GM21717 (cell line): ENCODE measurements at regions not wholly inside any gene's neighbourhood (a gene's known extent, or its start where the extent isn't known, plus 50 kb on each side); places are given as distances from the start of the nearest gene placed in this dataset.

Source experiments
- ATAC-seq: cut with Tn5 transposase; IDR thresholded peaks from one replicate; pipeline ENCODE4 v1.9.1; 2021; ENCODE audit warnings: mild to moderate bottlenecking, moderate library complexity; ENCODE audit not compliant: unreplicated experiment

- ATAC-seq, result no peak
These were observed 805.5 kb downstream of the BRD1 start for GRCh38 chr22:49021926-49022815.

- ATAC-seq, result no peak
These were observed 806.3 kb downstream of the BRD1 start for GRCh38 chr22:49021131-49021925.

DNA sequence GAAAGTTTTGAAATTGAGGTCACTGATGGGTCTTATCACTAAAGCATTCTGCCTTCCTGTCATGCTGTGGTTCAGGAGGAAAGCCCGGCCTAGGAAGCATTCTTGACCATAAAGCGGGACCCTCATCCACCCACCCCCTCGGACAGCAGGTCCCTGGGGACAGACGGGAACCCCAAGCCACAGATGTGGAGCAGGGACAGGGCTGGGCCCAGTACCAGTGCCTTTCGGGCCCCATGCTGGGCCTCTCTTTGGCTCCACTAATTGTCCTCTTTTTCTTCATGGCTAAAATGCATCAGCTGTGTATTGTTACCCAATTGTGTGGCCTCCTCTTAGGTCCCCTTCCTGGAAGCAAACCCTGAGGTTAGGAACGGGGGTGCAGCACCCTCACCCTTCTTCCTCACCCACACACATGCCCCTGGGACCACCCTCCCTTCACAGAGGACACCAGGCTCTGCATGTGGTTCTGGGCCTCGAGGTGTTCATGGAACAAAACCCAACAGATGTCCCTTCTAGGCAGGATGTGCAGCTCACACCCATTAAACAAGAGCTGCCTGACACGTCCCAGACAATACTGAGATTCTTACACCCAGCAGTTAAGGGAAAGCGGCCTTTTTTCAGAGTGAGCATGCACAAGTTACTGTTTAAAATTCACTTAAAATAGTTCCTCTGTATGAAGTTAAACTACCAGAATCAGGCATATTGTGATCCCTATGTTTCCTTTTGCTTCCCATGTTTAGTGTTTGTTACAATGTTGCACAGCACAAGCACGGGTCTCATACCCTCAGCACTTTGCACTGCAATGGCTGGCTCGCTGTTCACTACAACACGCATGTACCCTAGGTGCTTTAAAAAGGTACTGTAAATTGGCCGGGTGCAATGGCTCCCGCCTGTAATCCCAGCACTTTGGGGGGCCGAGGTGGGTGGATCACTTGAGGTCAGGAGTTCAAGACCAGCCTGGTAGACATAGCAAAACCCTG is 807.6 kb downstream of the BRD1 start:
- no peak for ATAC-seq

DNA sequence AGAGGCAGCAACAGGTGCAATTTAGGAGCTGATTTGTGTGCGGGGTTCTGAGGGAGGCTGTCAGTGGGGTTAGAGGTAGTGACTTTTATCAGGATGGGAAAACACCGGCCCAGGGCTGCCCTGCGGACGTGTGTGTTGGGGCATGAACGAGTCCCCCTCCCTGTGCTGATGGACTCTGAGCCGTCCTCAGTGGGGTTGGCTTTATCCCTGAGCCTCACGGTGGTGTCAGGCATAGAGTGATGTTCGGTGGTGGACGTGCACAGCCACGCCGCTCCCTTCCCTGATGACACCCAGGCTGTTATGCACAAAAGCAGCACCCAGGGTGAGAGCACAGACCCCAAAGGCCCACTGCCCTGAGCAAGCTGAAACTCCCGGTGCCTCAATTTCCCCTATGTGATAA is 809.1 kb downstream of the BRD1 start:
- ATAC-seq, result no peak

DNA sequence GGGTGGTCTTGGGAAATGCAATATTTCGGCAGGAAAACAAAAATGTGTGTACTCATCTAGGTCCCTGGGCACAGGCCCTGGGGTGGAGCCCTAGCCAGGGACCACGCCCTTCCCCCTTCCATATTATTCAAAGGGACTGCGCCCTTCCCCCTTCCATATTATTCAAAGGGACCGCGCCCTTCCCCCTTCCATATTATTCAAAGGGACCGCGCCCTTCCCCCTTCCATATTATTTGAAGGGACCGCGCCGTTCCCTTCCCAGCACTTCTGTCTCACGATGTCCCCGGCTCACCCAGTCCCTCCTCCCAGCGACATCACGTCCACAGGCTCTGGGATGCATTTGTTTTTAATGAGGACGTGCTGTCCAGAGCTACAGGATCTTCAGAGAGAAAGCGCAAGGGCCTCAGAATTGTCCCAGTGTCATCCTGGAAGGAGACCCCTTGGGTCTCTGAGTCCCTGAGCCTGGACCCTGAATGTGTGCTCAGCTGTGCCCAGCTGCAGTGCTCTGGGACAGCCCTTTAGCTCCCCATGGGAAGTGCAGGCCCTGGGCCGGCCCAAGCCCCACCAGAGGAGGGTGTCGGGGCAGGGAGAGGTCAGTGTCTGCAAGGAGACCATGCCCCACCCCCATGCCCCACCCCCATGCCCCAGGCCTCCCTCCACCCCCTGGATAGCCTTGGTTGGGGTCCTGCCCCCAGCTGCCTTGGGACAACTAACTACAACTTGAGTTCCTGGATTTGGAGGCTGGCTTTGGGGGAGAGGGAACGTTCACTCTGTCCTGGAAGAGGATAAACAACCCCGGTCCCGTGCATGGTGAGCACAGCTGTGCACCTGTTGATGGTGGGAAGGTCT is 810.0 kb downstream of the BRD1 start:
- ATAC-seq, result no peak

- no peak for ATAC-seq
These were observed 810.7 kb downstream of the BRD1 start for GRCh38 chr22:49016909-49017481.

- ATAC-seq, result no peak
These were observed 811.4 kb downstream of the BRD1 start for GRCh38 chr22:49015993-49016908.

DNA sequence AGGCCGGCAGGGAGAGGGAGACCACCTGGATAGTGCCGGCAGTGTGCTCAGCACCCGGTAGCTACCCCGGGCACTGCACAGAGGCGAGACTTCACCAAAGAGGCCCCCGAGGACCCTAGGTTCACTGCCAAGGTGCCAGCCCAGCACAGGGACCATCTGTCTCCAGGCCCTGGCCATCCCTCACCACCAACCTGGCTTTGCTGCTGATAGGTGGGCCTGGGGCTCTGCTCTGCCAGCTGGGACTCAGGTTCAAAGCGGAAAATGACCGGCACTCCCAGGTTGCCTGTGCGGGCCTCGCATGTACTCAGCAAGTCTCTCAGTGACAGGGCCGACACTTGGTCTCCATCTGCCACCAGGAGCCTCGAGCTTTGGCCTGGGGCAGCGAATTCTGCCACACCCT is 812.2 kb downstream of the BRD1 start:
- no peak for ATAC-seq

- ATAC-seq, result no peak
These were observed 813.2 kb downstream of the BRD1 start for GRCh38 chr22:49014227-49015201.

GRCh38 chr22:49013707-49014106 is 814.0 kb downstream of the BRD1 start:
- ATAC-seq, result no peak

GRCh38 chr22:49012712-49013395 is 814.8 kb downstream of the BRD1 start:
- no peak for ATAC-seq

DNA sequence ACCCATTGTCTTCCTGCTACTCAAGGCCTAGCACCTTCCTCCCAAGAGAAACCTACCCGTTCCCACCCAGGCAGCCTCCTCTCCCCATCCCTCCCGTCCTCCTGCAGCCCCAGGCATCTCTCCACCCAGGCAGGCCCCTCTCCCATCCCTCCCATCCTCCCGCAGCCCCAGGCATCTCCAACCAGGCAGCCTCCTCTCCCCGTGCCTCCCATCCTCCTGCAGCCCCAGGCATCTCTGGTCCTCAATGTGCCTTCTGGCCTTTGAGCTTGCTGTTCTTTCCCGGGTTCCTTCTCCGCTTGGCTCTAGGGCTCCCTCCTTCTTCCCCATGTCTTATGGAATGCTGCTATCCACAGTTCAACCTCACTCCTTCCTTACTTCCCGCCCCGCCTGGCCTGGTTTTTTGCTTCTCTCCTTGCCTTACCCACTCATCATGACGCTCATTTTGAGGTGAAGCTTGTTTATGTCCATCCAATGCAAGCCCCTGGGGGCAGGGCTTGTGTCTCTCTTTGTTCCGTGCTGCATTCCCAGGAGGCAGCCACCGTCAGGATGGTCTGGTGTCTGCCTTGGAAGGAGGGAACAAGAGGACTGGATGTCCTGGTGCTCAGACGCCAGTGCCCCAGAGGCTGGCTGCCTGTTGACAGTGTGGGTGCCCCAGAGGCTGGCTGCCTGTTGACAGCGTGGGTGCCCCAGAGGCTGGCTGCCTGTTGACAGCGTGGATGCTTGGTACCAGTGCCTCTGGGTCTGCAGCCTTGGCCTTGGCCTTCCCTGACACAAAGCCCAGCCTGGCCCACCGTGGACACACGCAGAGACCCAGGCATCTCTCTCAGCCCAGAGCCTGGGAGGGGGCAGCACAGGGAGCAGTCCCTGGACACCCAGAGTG is 815.7 kb downstream of the BRD1 start:
- no peak for ATAC-seq

- ATAC-seq, result no peak
These were observed 816.3 kb downstream of the BRD1 start for GRCh38 chr22:49011379-49011768.

GRCh38 chr22:49010901-49011300 is 816.8 kb downstream of the BRD1 start:
- no peak for ATAC-seq

- no peak for ATAC-seq
These were observed 817.4 kb downstream of the BRD1 start for GRCh38 chr22:49010070-49010863.
